Mesothelial cell of epicardium (in vitro differentiated cells): ENCODE measurements at regions not wholly inside any gene's neighbourhood (a gene's known extent, or its start where the extent isn't known, plus 50 kb on each side); places are given as distances from the start of the nearest gene placed in this dataset.

Experiments used
- DNase-seq, 2 experiments: peaks; one replicate each; pipeline ENCODE4 v3.0.0; 2021; ENCODE audit warnings: low spot score in 2 of 2; ENCODE audit not compliant: unreplicated experiment in 2 of 2
- H3K27ac Mint-ChIP-seq: 2 replicates; pipeline ENCODE4 v1.8.0; 2021; ENCODE audit warnings: mixed read lengths
- H3K27me3 Mint-ChIP-seq: 2 replicates; pipeline ENCODE4 v1.8.0; 2021; ENCODE audit warnings: low read depth, mixed read lengths
- H3K36me3 Mint-ChIP-seq: 2 replicates; pipeline ENCODE4 v1.8.0; 2021; ENCODE audit warnings: mixed read lengths
- H3K4me1 Mint-ChIP-seq: 2 replicates; pipeline ENCODE4 v1.8.0; 2021; ENCODE audit warnings: mixed read lengths
- H3K4me3 Mint-ChIP-seq: 2 replicates; pipeline ENCODE4 v1.8.0; 2021; ENCODE audit warnings: mild to moderate bottlenecking, moderate library complexity, mixed read lengths
- H3K9me3 Mint-ChIP-seq: 2 replicates; pipeline ENCODE4 v1.8.0; 2021; ENCODE audit warnings: mixed read lengths
- TF ChIP-seq, protein P1 (sequence below): fragments of 200-600 bp; sonication (generic); IDR thresholded peaks from one replicate; pipeline ENCODE4 v1.5.0; 2021; ENCODE audit warnings: antibody characterized with exemption; ENCODE audit not compliant: unreplicated experiment

DNA sequence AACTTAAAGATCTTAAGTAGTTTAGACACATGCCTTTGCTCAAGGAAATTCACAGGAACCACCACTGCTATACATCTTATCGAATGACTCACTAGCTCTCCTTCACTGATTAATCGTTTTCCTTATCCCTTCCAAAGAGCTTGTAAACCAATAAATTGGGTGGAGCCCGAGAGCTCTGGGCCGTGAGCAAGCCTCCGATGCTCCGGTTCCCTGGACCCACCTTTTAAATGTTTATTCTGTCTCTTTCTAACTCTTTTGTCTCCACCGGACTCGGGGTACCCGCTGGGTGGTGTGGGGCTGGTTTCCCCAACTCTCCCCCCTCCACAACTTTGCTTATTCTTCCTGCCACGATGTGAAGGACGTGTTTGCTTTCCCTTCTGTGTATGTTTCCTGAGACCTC lies 292.9 kb upstream of the TMEFF2 start:
- Mint-ChIP-seq H3K36me3 (no peaks in the 10 kb centered on the region), H3K9me3 (peaks cover 36% of the 10 kb centered on the region), H3K4me3 (no peak overlapping the region), H3K4me1 (no peaks in the 10 kb centered on the region), H3K27ac (no peak overlapping the region), H3K27me3 (no peaks in the 10 kb centered on the region)
- TF ChIP-seq, protein P1, sequence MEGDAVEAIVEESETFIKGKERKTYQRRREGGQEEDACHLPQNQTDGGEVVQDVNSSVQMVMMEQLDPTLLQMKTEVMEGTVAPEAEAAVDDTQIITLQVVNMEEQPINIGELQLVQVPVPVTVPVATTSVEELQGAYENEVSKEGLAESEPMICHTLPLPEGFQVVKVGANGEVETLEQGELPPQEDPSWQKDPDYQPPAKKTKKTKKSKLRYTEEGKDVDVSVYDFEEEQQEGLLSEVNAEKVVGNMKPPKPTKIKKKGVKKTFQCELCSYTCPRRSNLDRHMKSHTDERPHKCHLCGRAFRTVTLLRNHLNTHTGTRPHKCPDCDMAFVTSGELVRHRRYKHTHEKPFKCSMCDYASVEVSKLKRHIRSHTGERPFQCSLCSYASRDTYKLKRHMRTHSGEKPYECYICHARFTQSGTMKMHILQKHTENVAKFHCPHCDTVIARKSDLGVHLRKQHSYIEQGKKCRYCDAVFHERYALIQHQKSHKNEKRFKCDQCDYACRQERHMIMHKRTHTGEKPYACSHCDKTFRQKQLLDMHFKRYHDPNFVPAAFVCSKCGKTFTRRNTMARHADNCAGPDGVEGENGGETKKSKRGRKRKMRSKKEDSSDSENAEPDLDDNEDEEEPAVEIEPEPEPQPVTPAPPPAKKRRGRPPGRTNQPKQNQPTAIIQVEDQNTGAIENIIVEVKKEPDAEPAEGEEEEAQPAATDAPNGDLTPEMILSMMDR = no peak
- DNase-seq = no peak

DNA sequence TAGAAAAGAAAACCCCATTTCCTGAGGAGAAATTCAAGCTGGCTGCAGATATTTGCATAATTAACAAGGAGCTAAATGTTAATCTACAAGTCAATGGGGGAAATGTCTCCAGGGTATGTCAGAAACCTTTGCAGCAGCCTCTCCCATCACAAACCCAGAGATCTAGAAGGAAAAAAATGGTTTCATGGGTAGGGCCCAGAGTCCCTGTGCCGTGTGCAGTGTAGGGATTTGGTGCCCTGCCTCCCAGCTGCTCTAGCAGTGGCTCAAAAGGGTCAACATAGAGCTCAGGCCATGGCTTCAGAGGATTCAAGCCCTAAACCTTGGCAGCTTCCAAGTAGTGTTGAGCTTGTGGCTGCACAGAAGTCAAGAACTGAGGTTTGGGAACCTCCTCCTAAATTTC lies 290.2 kb upstream of the TMEFF2 start:
- TF ChIP-seq, protein P1 = no peak
- no peak for DNase-seq
- no peaks in the 10 kb centered on the region for H3K4me1 Mint-ChIP-seq
- no peak overlapping the region for H3K27ac Mint-ChIP-seq
- no peaks in the 10 kb centered on the region for H3K27me3 Mint-ChIP-seq
- H3K36me3 Mint-ChIP-seq = no peaks in the 10 kb centered on the region
- no peak overlapping the region for H3K4me3 Mint-ChIP-seq
- H3K9me3 Mint-ChIP-seq = peaks cover 30% of the 10 kb centered on the region

DNA sequence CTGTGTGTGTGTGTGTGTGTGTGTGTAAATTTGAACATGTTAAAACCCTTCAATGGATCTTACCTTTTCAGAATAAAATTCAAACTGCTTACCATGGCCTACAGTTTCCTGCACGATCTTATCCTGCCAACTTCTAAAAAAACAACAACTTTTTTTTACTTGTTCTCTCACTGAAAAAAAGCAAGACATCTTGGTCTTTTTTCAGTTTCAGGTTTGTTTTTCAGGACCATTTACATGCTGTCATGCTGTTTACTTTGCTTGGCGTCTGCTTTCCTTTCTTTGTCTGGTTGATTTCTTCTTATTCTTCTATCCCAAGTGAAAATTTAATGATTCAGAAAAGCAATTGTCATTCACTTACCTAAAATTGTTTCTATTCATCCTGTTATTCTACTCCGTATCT lies 286.3 kb upstream of the TMEFF2 start:
- no peak overlapping the region for H3K4me3 Mint-ChIP-seq
- H3K9me3 Mint-ChIP-seq = peaks cover 14% of the 10 kb centered on the region
- TF ChIP-seq, protein P1 = no peak
- no peaks in the 10 kb centered on the region for H3K4me1 Mint-ChIP-seq
- DNase-seq = no peak
- no peak overlapping the region for H3K27ac Mint-ChIP-seq
- no peaks in the 10 kb centered on the region for H3K27me3 Mint-ChIP-seq
- no peaks in the 10 kb centered on the region for H3K36me3 Mint-ChIP-seq

DNA sequence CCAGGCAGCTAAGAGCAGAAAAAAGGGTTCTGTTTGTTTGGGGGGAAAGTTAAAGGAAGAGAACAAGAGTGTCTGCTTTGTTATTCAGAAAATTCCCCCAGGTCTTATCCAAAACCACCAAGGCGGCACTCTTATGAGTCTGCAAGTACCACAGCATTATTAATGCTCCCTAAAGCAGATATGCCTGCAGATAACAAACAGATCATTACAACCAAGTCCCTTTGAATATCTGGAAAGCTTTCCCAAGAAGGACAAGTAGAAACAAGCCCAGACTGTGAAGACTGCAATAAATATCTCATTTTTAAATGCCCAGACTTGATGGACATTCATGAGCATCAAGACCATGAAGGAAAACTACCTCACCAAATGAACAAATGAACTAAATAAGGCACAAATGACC lies 278.6 kb upstream of the TMEFF2 start:
- TF ChIP-seq, protein P1 = no peak
- H3K27me3 Mint-ChIP-seq = no peaks in the 10 kb centered on the region
- peaks cover 32% of the 10 kb centered on the region for H3K9me3 Mint-ChIP-seq
- no peaks in the 10 kb centered on the region for H3K4me1 Mint-ChIP-seq
- H3K27ac Mint-ChIP-seq = no peak overlapping the region
- DNase-seq = no peak
- no peaks in the 10 kb centered on the region for H3K36me3 Mint-ChIP-seq
- H3K4me3 Mint-ChIP-seq = no peak overlapping the region

DNA sequence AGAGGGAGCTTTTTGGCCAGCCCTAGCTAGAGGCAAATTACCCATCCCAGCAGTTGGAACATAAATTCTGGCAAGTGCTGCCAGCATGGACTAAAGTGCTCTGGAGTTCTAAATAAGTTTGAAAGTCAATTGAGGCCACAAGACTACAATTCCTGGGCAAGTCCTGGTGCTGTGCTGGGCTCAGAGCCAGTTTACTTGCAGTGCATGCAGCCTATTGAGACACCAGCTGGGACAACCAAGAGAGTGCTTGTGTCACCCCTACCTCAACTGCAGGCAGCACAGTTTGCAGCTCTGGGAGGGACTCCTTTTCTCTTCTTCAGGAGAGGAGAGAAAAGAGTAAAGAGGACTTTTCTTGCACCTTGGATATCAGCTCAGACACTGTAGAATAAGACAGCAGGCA lies 277.2 kb upstream of the TMEFF2 start:
- no peaks in the 10 kb centered on the region for H3K27me3 Mint-ChIP-seq
- DNase-seq = no peak
- TF ChIP-seq, protein P1 = no peak
- no peak overlapping the region for H3K27ac Mint-ChIP-seq
- H3K4me3 Mint-ChIP-seq = no peak overlapping the region
- H3K4me1 Mint-ChIP-seq = no peaks in the 10 kb centered on the region
- peaks cover 35% of the 10 kb centered on the region for H3K9me3 Mint-ChIP-seq
- H3K36me3 Mint-ChIP-seq = no peaks in the 10 kb centered on the region

DNA sequence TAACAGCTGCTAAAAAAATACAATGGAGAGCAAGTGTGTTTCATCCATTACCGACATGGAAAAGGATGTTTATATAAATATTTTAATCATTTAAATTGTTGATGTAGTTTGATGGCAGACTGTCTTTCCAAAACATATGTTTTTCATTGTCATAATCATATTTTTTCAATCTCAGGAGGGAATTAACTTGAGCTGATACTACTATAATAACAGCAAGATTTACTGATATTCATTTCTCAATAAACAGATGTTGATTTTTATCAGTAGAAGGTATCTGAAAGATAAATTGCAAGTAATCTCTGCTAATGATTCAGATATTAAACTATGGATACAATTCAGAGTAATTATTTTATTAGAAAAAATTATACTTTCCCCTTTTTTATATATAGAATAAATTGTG lies 274.9 kb upstream of the TMEFF2 start:
- no peaks in the 10 kb centered on the region for H3K4me1 Mint-ChIP-seq

More for the DNA sequence above, 274.9 kb upstream of the TMEFF2 start:
- Mint-ChIP-seq H3K9me3 (peaks cover 21% of the 10 kb centered on the region), H3K27ac (no peak overlapping the region), H3K4me3 (no peak overlapping the region), H3K27me3 (no peaks in the 10 kb centered on the region), H3K36me3 (no peaks in the 10 kb centered on the region)
- no peak for DNase-seq
- TF ChIP-seq, protein P1 = no peak
